ENCODE measurements at regions not wholly inside any gene's neighbourhood (a gene's known extent, or its start where the extent isn't known, plus 50 kb on each side); places are given as distances from the start of the nearest gene placed in this dataset.

- peak in 5 of 8 experiments; percentile 5 to 63 (median 36) for ATAC-seq (replicated peaks in 6 of 8)
- no peak overlapping the region for H3K4me3 ChIP-seq
- H3K27ac ChIP-seq, result no peak overlapping the region
- in situ Hi-C loops (cut with MboI; ENCODE audit: low pct_unique_long_range_greater_than_20kb in 2 of 9, low sequenced_read_pairs in 9 of 9, unreplicated experiment in 9 of 9), result no loop called here
- 7 to 100% (median 46%) methylated on average over 1 to 7 of the region's 13 CpGs for WGBS, 10 experiments
- peaks cover 0 to 11% of the 10 kb centered on the region in 2 donors for H3K4me1 ChIP-seq (replicated peaks in 1 of 2)
These were observed 62.8 kb upstream of the OTOS start for GRCh38 chr2:240203031-240203787.

GRCh38 chr2:240203788-240204270, 63.4 kb upstream of the OTOS start:
- peak in 3 of 8 experiments; percentile 20 to 56 (median 53) for ATAC-seq (replicated peaks in 6 of 8)
- H3K4me3 ChIP-seq, result no peak overlapping the region
- WGBS, 10 experiments, result 40 to 87% (median 63%) methylated on average over 1 to 9 of the region's 11 CpGs; no CpG with 5 or more reads in 6 of the 10 experiments
- no peak overlapping the region for H3K27ac ChIP-seq
- H3K4me1 ChIP-seq (replicated peaks in 1 of 2), result peaks cover 1 to 11% of the 10 kb centered on the region in 2 donors
- in situ Hi-C loops (cut with MboI; ENCODE audit: low pct_unique_long_range_greater_than_20kb in 2 of 9, low sequenced_read_pairs in 9 of 9, unreplicated experiment in 9 of 9), result no loop called here

GRCh38 chr2:240204431-240205276, 64.2 kb upstream of the OTOS start:
- Histone ChIP-seq H3K4me1 (replicated peaks in 1 of 2) (peaks cover 7 to 11% of the 10 kb centered on the region in 2 donors), H3K27ac (no peak overlapping the region), H3K4me3 (no peak overlapping the region)
- WGBS, 10 experiments, result 28 to 98% (median 80%) methylated on average over 1 to 9 of the region's 17 CpGs; no CpG with 5 or more reads in 3 of the 10 experiments
- in situ Hi-C loops (cut with MboI; ENCODE audit: low pct_unique_long_range_greater_than_20kb in 2 of 9, low sequenced_read_pairs in 9 of 9, unreplicated experiment in 9 of 9), result no loop called here
- no peak for ATAC-seq (replicated peaks in 6 of 8)

GRCh38 chr2:240205348-240205747, 64.9 kb upstream of the OTOS start:
- Histone ChIP-seq H3K4me1 (replicated peaks in 1 of 2) (peaks cover 7 to 11% of the 10 kb centered on the region in 2 donors), H3K27ac (no peak overlapping the region), H3K4me3 (no peak overlapping the region)
- in situ Hi-C loops (cut with MboI; ENCODE audit: low pct_unique_long_range_greater_than_20kb in 2 of 9, low sequenced_read_pairs in 9 of 9, unreplicated experiment in 9 of 9), result no loop called here
- ATAC-seq (replicated peaks in 6 of 8), result peak; percentile 53 to 76 (median 72)
- 0 to 17% (median 4%) methylated on average over 1 to 2 of the region's 3 CpGs; no CpG with 5 or more reads in 6 of the 10 experiments for WGBS, 10 experiments

- peak in 6 of 8 experiments; percentile 29 to 63 (median 54) for ATAC-seq (replicated peaks in 6 of 8)
- H3K4me3 ChIP-seq, result no peak overlapping the region
- H3K4me1 ChIP-seq (replicated peaks in 1 of 2), result peaks cover 7 to 11% of the 10 kb centered on the region in 2 donors
- in situ Hi-C loops (cut with MboI; ENCODE audit: low pct_unique_long_range_greater_than_20kb in 2 of 9, low sequenced_read_pairs in 9 of 9, unreplicated experiment in 9 of 9), result no loop called here
- no peak overlapping the region for H3K27ac ChIP-seq
- 0 to 31% (median 4%) methylated on average over 1 to 2 of the region's 2 CpGs for WGBS, 10 experiments
These were observed 65.3 kb upstream of the OTOS start for GRCh38 chr2:240205772-240206171.

- peaks cover 7 to 11% of the 10 kb centered on the region in 2 donors for H3K4me1 ChIP-seq (replicated peaks in 1 of 2)
- 20 to 100% (median 78%) methylated on average over 1 to 4 of the region's 4 CpGs; no CpG with 5 or more reads in 2 of the 10 experiments for WGBS, 10 experiments
- no peak overlapping the region for H3K4me3 ChIP-seq
- H3K27ac ChIP-seq, result no peak overlapping the region
- ATAC-seq (replicated peaks in 6 of 8), result no peak
- in situ Hi-C loops (cut with MboI; ENCODE audit: low pct_unique_long_range_greater_than_20kb in 2 of 9, low sequenced_read_pairs in 9 of 9, unreplicated experiment in 9 of 9), result no loop called here
These were observed 66.2 kb upstream of the OTOS start for GRCh38 chr2:240206630-240207029.

- H3K4me1 ChIP-seq (replicated peaks in 1 of 2), result peaks cover 7 to 11% of the 10 kb centered on the region in 2 donors
- no peak for ATAC-seq (replicated peaks in 6 of 8)
- in situ Hi-C loops (cut with MboI; ENCODE audit: low pct_unique_long_range_greater_than_20kb in 2 of 9, low sequenced_read_pairs in 9 of 9, unreplicated experiment in 9 of 9), result no loop called here
- 67 to 100% (median 80%) methylated on average over 1 of the region's 4 CpGs; no CpG with 5 or more reads in 7 of the 10 experiments for WGBS, 10 experiments
- no peak overlapping the region for H3K4me3 ChIP-seq
- no peak overlapping the region for H3K27ac ChIP-seq
These were observed 67.2 kb upstream of the OTOS start for GRCh38 chr2:240207661-240208060.

GRCh38 chr2:240208096-240208495, 67.6 kb upstream of the OTOS start:
- Histone ChIP-seq H3K4me3 (no peak overlapping the region), H3K27ac (no peak overlapping the region), H3K4me1 (replicated peaks in 1 of 2) (peaks cover 7 to 11% of the 10 kb centered on the region in 2 donors)
- in situ Hi-C loops (cut with MboI; ENCODE audit: low pct_unique_long_range_greater_than_20kb in 2 of 9, low sequenced_read_pairs in 9 of 9, unreplicated experiment in 9 of 9), result no loop called here
- ATAC-seq (replicated peaks in 6 of 8), result no peak
- 73 to 100% (median 74%) methylated on average over 1 to 2 of the region's 2 CpGs; no CpG with 5 or more reads in 7 of the 10 experiments for WGBS, 10 experiments

GRCh38 chr2:240208631-240209211, 68.3 kb upstream of the OTOS start:
- H3K4me1 ChIP-seq (replicated peaks in 1 of 2), result peaks cover 8 to 13% of the 10 kb centered on the region in 2 donors
- H3K4me3 ChIP-seq, result no peak overlapping the region
- peak in 6 of 8 experiments; percentile 7 to 76 (median 65) for ATAC-seq (replicated peaks in 6 of 8)
- in situ Hi-C loops (cut with MboI; ENCODE audit: low pct_unique_long_range_greater_than_20kb in 2 of 9, low sequenced_read_pairs in 9 of 9, unreplicated experiment in 9 of 9), result no loop called here
- H3K27ac ChIP-seq, result no peak overlapping the region
- 0 to 73% (median 47%) methylated on average over 1 to 5 of the region's 14 CpGs; no CpG with 5 or more reads in 4 of the 10 experiments for WGBS, 10 experiments

- in situ Hi-C loops (cut with MboI; ENCODE audit: low pct_unique_long_range_greater_than_20kb in 2 of 9, low sequenced_read_pairs in 9 of 9, unreplicated experiment in 9 of 9), result no loop called here
- Histone ChIP-seq H3K4me1 (replicated peaks in 1 of 2) (peaks cover 15 to 19% of the 10 kb centered on the region in 2 donors), H3K4me3 (no peak overlapping the region), H3K27ac (no peak overlapping the region)
- 20 to 100% (median 70%) methylated on average over 1 to 4 of the region's 9 CpGs; no CpG with 5 or more reads in 3 of the 10 experiments for WGBS, 10 experiments
- ATAC-seq (replicated peaks in 6 of 8), result no peak
These were observed 69.0 kb upstream of the OTOS start for GRCh38 chr2:240209493-240209892.

GRCh38 chr2:240210198-240210965, 69.9 kb upstream of the OTOS start:
- in situ Hi-C loops (cut with MboI; ENCODE audit: low pct_unique_long_range_greater_than_20kb in 2 of 9, low sequenced_read_pairs in 9 of 9, unreplicated experiment in 9 of 9), result no loop called here
- Histone ChIP-seq H3K4me3 (no peak overlapping the region), H3K27ac (no peak overlapping the region), H3K4me1 (replicated peaks in 1 of 2) (peaks cover 20 to 21% of the 10 kb centered on the region in 2 donors)
- no peak for ATAC-seq (replicated peaks in 6 of 8)
- WGBS, 10 experiments, result 0 to 100% (median 78%) methylated on average over 1 to 9 of the region's 22 CpGs; no CpG with 5 or more reads in 5 of the 10 experiments

- no peak overlapping the region for H3K4me3 ChIP-seq
- H3K4me1 ChIP-seq (replicated peaks in 1 of 2), result peaks cover 16 to 21% of the 10 kb centered on the region in 2 donors
- WGBS, 10 experiments, result 33 to 100% (median 83%) methylated on average over 1 to 4 of the region's 8 CpGs; no CpG with 5 or more reads in 5 of the 10 experiments
- in situ Hi-C loops (cut with MboI; ENCODE audit: low pct_unique_long_range_greater_than_20kb in 2 of 9, low sequenced_read_pairs in 9 of 9, unreplicated experiment in 9 of 9), result no loop called here
- ATAC-seq (replicated peaks in 6 of 8), result no peak
- no peak overlapping the region for H3K27ac ChIP-seq
These were observed 70.6 kb upstream of the OTOS start for GRCh38 chr2:240211096-240211495.

All from motor neuron (in vitro differentiated cells).